Muscle layer of duodenum (tissue), 2 donors: ENCODE measurements at regions not wholly inside any gene's neighbourhood (a gene's known extent, or its start where the extent isn't known, plus 50 kb on each side); places are given as distances from the start of the nearest gene placed in this dataset.
A peak's percentile ranks its signal among the peaks of the same experiment; 100 is the strongest.

ENCODE experiments used
- H3K27ac ChIP-seq: one replicate; pipeline ENCODE4 v1.7.0; 2013; ENCODE audit warnings: mild to moderate bottlenecking, low read length
- H3K27me3 ChIP-seq: one replicate; pipeline ENCODE4 v1.7.0; 2013; ENCODE audit warnings: low read depth, mild to moderate bottlenecking, control low read depth, low read length
- H3K36me3 ChIP-seq, 2 donors: one replicate each; pipeline ENCODE4 v1.7.0; 2013; ENCODE audit warnings: low read length in 2 of 2, control low read depth in 1 of 2, mild to moderate bottlenecking in 1 of 2; ENCODE audit not compliant: insufficient read depth in 2 of 2, control insufficient read depth in 1 of 2
- H3K4me1 ChIP-seq, 2 donors: one replicate each; pipeline ENCODE4 v1.7.0; 2013; ENCODE audit warnings: low read length in 2 of 2, mild to moderate bottlenecking in 2 of 2, control low read depth in 1 of 2, moderate library complexity in 1 of 2; ENCODE audit not compliant: insufficient read depth in 2 of 2, control insufficient read depth in 1 of 2
- H3K4me3 ChIP-seq, 2 donors: one replicate each; pipeline ENCODE4 v1.7.0; 2013; ENCODE audit warnings: low read length in 2 of 2, low read depth in 1 of 2, mild to moderate bottlenecking in 1 of 2
- H3K9me3 ChIP-seq, 2 donors: one replicate each; pipeline ENCODE4 v1.7.0; 2013; ENCODE audit warnings: low read length in 2 of 2, control low read depth in 1 of 2, mild to moderate bottlenecking in 1 of 2; ENCODE audit not compliant: control insufficient read depth in 1 of 2
- donor health status: healthy.

- no peaks in the 10 kb centered on the region for H3K36me3 ChIP-seq
- no peak overlapping the region for H3K27ac ChIP-seq
- no peak overlapping the region for H3K4me3 ChIP-seq
- H3K9me3 ChIP-seq, result no peaks in the 10 kb centered on the region
- peaks cover 0 to 16% of the 10 kb centered on the region in 2 donors for H3K4me1 ChIP-seq
- no peaks in the 10 kb centered on the region for H3K27me3 ChIP-seq
These were observed 58.2 kb upstream of the CLMP start for GRCh38 chr11:123253223-123253622.

- Histone ChIP-seq H3K27ac (peak overlapping the region; percentile 35), H3K4me3 (no peak overlapping the region), H3K27me3 (no peaks in the 10 kb centered on the region), H3K4me1 (peaks cover 0 to 26% of the 10 kb centered on the region in 2 donors), H3K36me3 (no peaks in the 10 kb centered on the region), H3K9me3 (no peaks in the 10 kb centered on the region)
These were observed 56.8 kb upstream of the CLMP start for GRCh38 chr11:123251657-123252344.

- H3K4me3 ChIP-seq, result no peak overlapping the region
- peaks cover 0 to 29% of the 10 kb centered on the region in 2 donors for H3K4me1 ChIP-seq
- H3K9me3 ChIP-seq, result no peaks in the 10 kb centered on the region
- H3K27me3 ChIP-seq, result no peaks in the 10 kb centered on the region
- peak overlapping the region; percentile 35 for H3K27ac ChIP-seq
- no peaks in the 10 kb centered on the region for H3K36me3 ChIP-seq
These were observed 56.0 kb upstream of the CLMP start for GRCh38 chr11:123250892-123251656.

GRCh38 chr11:123249354-123249753 is 54.3 kb upstream of the CLMP start:
- no peak overlapping the region for H3K27ac ChIP-seq
- H3K27me3 ChIP-seq, result no peaks in the 10 kb centered on the region
- no peaks in the 10 kb centered on the region for H3K9me3 ChIP-seq
- peaks cover 0 to 29% of the 10 kb centered on the region in 2 donors for H3K4me1 ChIP-seq
- H3K4me3 ChIP-seq, result no peak overlapping the region
- H3K36me3 ChIP-seq, result no peaks in the 10 kb centered on the region

GRCh38 chr11:123247813-123248379 is 52.8 kb upstream of the CLMP start:
- Histone ChIP-seq H3K4me3 (no peak overlapping the region), H3K27me3 (no peaks in the 10 kb centered on the region), H3K4me1 (peaks cover 0 to 27% of the 10 kb centered on the region in 2 donors), H3K27ac (no peak overlapping the region), H3K36me3 (no peaks in the 10 kb centered on the region), H3K9me3 (no peaks in the 10 kb centered on the region)

- Histone ChIP-seq H3K27ac (no peak overlapping the region), H3K27me3 (no peaks in the 10 kb centered on the region), H3K4me1 (peaks cover 0 to 26% of the 10 kb centered on the region in 2 donors), H3K36me3 (no peaks in the 10 kb centered on the region), H3K4me3 (no peak overlapping the region), H3K9me3 (no peaks in the 10 kb centered on the region)
These were observed 52.4 kb upstream of the CLMP start for GRCh38 chr11:123247496-123247799.

GRCh38 chr11:123246749-123247495 is 51.9 kb upstream of the CLMP start:
- peaks cover 0 to 21% of the 10 kb centered on the region in 2 donors for H3K4me1 ChIP-seq
- H3K9me3 ChIP-seq, result no peaks in the 10 kb centered on the region
- H3K36me3 ChIP-seq, result no peaks in the 10 kb centered on the region
- H3K27me3 ChIP-seq, result no peaks in the 10 kb centered on the region
- H3K27ac ChIP-seq, result no peak overlapping the region
- peak overlapping the region in 1 of 2 donors; percentile 25 for H3K4me3 ChIP-seq

GRCh38 chr11:123245567-123245966 is 50.5 kb upstream of the CLMP start:
- Histone ChIP-seq H3K27ac (no peak overlapping the region), H3K27me3 (no peaks in the 10 kb centered on the region), H3K36me3 (no peaks in the 10 kb centered on the region), H3K9me3 (no peaks in the 10 kb centered on the region), H3K4me3 (no peak overlapping the region), H3K4me1 (peaks cover 0 to 14% of the 10 kb centered on the region in 2 donors)
